Thymus (tissue), 11 donors: ENCODE measurements at regions not wholly inside any gene's neighbourhood (a gene's known extent, or its start where the extent isn't known, plus 50 kb on each side); places are given as distances from the start of the nearest gene placed in this dataset.

Experiments used
- DNase-seq, 9 donors: peaks; one replicate each; pipeline ENCODE4 v3.0.0-alpha.2; 2013; ENCODE audit warnings: low spot score in 9 of 9, low read depth in 6 of 9, missing footprints in 1 of 9
- H3K27ac ChIP-seq, 2 donors: one replicate each; pipeline ENCODE4 v1.5.1; 2013; ENCODE audit warnings: control low read depth in 1 of 2, low read depth in 1 of 2, low read length in 1 of 2, mild to moderate bottlenecking in 1 of 2, moderate library complexity in 1 of 2
- H3K27me3 ChIP-seq, 2 donors: one replicate each; pipeline ENCODE4 v1.5.1; 2013; ENCODE audit warnings: low read length in 1 of 2; ENCODE audit not compliant: control insufficient read depth in 2 of 2, insufficient read depth in 1 of 2
- H3K36me3 ChIP-seq, 2 donors: one replicate each; pipeline ENCODE4 v1.5.1; 2013; ENCODE audit warnings: low read length in 1 of 2, mild to moderate bottlenecking in 1 of 2, moderate library complexity in 1 of 2; ENCODE audit not compliant: control insufficient read depth in 2 of 2, insufficient read depth in 2 of 2
- H3K4me1 ChIP-seq, 2 donors: one replicate each; pipeline ENCODE4 v1.5.1; 2013; ENCODE audit warnings: low read length in 2 of 2; ENCODE audit not compliant: control insufficient read depth in 2 of 2, insufficient read depth in 2 of 2
- H3K4me3 ChIP-seq, 2 donors: one replicate each; pipeline ENCODE4 v1.5.1; 2013; ENCODE audit warnings: low read length in 2 of 2, control low read depth in 1 of 2, mild to moderate bottlenecking in 1 of 2
- H3K9me3 ChIP-seq, 2 donors: one replicate each; pipeline ENCODE4 v1.5.1; 2013; ENCODE audit warnings: low read length in 1 of 2, mild to moderate bottlenecking in 1 of 2; ENCODE audit not compliant: control insufficient read depth in 2 of 2, insufficient read depth in 1 of 2
- WGBS: extraction: QIAGEN DNeasy Blood & Tissue Kit; methylation state at CpG from one replicate; pipeline ENCODE4 v1.1.7; 2013; 5-methylcytosine and 5-hydroxymethylcytosine counted together
- donor health status: healthy.

- Histone ChIP-seq H3K27me3 (no peaks in the 10 kb centered on the region), H3K27ac (no peak overlapping the region), H3K4me3 (no peak overlapping the region), H3K9me3 (no peaks in the 10 kb centered on the region), H3K4me1 (no peaks in the 10 kb centered on the region), H3K36me3 (no peaks in the 10 kb centered on the region)
- 96% methylated on average over 2 of the region's 2 CpGs for WGBS
- DNase-seq = no peak
Observed at GRCh38 chr5:56346741-56347535, 113.8 kb upstream of the ANKRD55 start.

- Histone ChIP-seq H3K27ac (no peak overlapping the region), H3K27me3 (no peaks in the 10 kb centered on the region), H3K4me3 (no peak overlapping the region), H3K4me1 (no peaks in the 10 kb centered on the region), H3K36me3 (no peaks in the 10 kb centered on the region), H3K9me3 (no peaks in the 10 kb centered on the region)
- 98% methylated on average over 5 of the region's 5 CpGs for WGBS
- DNase-seq = no peak
Observed at GRCh38 chr5:56346044-56346710, 113.0 kb upstream of the ANKRD55 start.

- Histone ChIP-seq H3K4me1 (no peaks in the 10 kb centered on the region), H3K36me3 (no peaks in the 10 kb centered on the region)
Observed at GRCh38 chr5:56345352-56345751, 112.2 kb upstream of the ANKRD55 start.

GRCh38 chr5:56344594-56344993 is 111.5 kb upstream of the ANKRD55 start:
- Histone ChIP-seq H3K4me3 (no peak overlapping the region), H3K9me3 (no peaks in the 10 kb centered on the region), H3K36me3 (no peaks in the 10 kb centered on the region), H3K27me3 (no peaks in the 10 kb centered on the region), H3K27ac (no peak overlapping the region), H3K4me1 (no peaks in the 10 kb centered on the region)
- WGBS = 92% methylated on average over 1 of the region's 1 CpG
- DNase-seq = no peak

More at GRCh38 chr5:56345352-56345751, 112.2 kb upstream of the ANKRD55 start:
- DNase-seq = no peak
- Histone ChIP-seq H3K4me3 (no peak overlapping the region), H3K9me3 (no peaks in the 10 kb centered on the region), H3K27ac (no peak overlapping the region), H3K27me3 (no peaks in the 10 kb centered on the region)

GRCh38 chr5:56343988-56344387 is 110.9 kb upstream of the ANKRD55 start:
- 95% methylated on average over 2 of the region's 2 CpGs for WGBS
- DNase-seq = no peak
- H3K27ac ChIP-seq = no peak overlapping the region
- H3K4me3 ChIP-seq = no peak overlapping the region
- no peaks in the 10 kb centered on the region for H3K27me3 ChIP-seq
- no peaks in the 10 kb centered on the region for H3K9me3 ChIP-seq
- no peaks in the 10 kb centered on the region for H3K4me1 ChIP-seq
- H3K36me3 ChIP-seq = no peaks in the 10 kb centered on the region

GRCh38 chr5:56342616-56343015 is 109.5 kb upstream of the ANKRD55 start:
- Histone ChIP-seq H3K27ac (no peak overlapping the region), H3K9me3 (no peaks in the 10 kb centered on the region), H3K4me3 (no peak overlapping the region), H3K36me3 (no peaks in the 10 kb centered on the region), H3K4me1 (no peaks in the 10 kb centered on the region), H3K27me3 (no peaks in the 10 kb centered on the region)
- 99% methylated on average over 3 of the region's 3 CpGs for WGBS
- DNase-seq = no peak

GRCh38 chr5:56340196-56340980 is 107.3 kb upstream of the ANKRD55 start:
- Histone ChIP-seq H3K9me3 (peaks cover 0 to 3% of the 10 kb centered on the region in 2 donors), H3K4me3 (no peak overlapping the region), H3K36me3 (no peaks in the 10 kb centered on the region), H3K27me3 (no peaks in the 10 kb centered on the region), H3K27ac (no peak overlapping the region), H3K4me1 (no peaks in the 10 kb centered on the region)
- DNase-seq = no peak
- 97% methylated on average over 3 of the region's 3 CpGs for WGBS

GRCh38 chr5:56339732-56340131 is 106.6 kb upstream of the ANKRD55 start:
- DNase-seq = no peak

More at GRCh38 chr5:56339732-56340131, 106.6 kb upstream of the ANKRD55 start:
- no peak overlapping the region for H3K27ac ChIP-seq
- no peak overlapping the region for H3K4me3 ChIP-seq
- peaks cover 0 to 9% of the 10 kb centered on the region in 2 donors for H3K9me3 ChIP-seq
- WGBS = 94% methylated on average over 4 of the region's 4 CpGs
- H3K27me3 ChIP-seq = no peaks in the 10 kb centered on the region
- H3K4me1 ChIP-seq = no peaks in the 10 kb centered on the region
- H3K36me3 ChIP-seq = no peaks in the 10 kb centered on the region
